SK-N-SH (cell line): ENCODE measurements at regions not wholly inside any gene's neighbourhood (a gene's known extent, or its start where the extent isn't known, plus 50 kb on each side); places are given as distances from the start of the nearest gene placed in this dataset.

Source experiments
- CTCF ChIA-PET: fragments of 300-600, 350-600 bp; formaldehyde crosslinking; extraction: SDS; loops from one replicate; lab custom pipeline; 2021; lab: Yijun Ruan, JAX
- POLR2A ChIA-PET: fragments of 350-600 bp; sonication (Branson Sonifier 250); formaldehyde crosslinking; extraction: SDS; loops from one replicate; lab custom pipeline; 2020; ENCODE audit warnings: antibody characterized with exemption, inconsistent platforms; lab: Yijun Ruan, JAX
- DNase-seq: peaks from one replicate; pipeline ENCODE4 v3.0.0; 2012
- H2AFZ ChIP-seq: fragments of 200-600 bp; sonication (generic); 2 replicates; pipeline ENCODE4 v1.8.1; 2016; ENCODE audit warnings: antibody characterized with exemption, mild to moderate bottlenecking, low read depth
- H3F3A ChIP-seq: fragments of 200-600 bp; sonication (generic); replicated peaks from 2 replicates; pipeline ENCODE3; 2016; ENCODE audit warnings: antibody characterized with exemption, mild to moderate bottlenecking; ENCODE audit not compliant: insufficient read depth
- H3K27ac ChIP-seq, 2 experiments: fragments of 200-500 bp in 1 of 2; fragments of 200-600 bp in 1 of 2; sonication (Bioruptor generic) in 1 of 2; sonication (generic), shearing (Covaris generic) in 1 of 2; 2 replicates each; pipeline versions ENCODE4 v1.5.1 to v1.6.1; 2014 to 2016; ENCODE audit warnings: low read depth in 2 of 2, inconsistent platforms in 1 of 2, low read length in 1 of 2, mild to moderate bottlenecking in 1 of 2, mixed read lengths in 1 of 2
- H3K27me3 ChIP-seq: fragments of 200-600 bp; sonication (generic), shearing (Covaris generic); 2 replicates; pipeline ENCODE4 v1.6.1; 2016; ENCODE audit warnings: mixed run types; ENCODE audit not compliant: insufficient read depth
- H3K36me3 ChIP-seq, 2 experiments: fragments of 200-500 bp in 1 of 2; fragments of 200-600 bp in 1 of 2; sonication (Bioruptor generic) in 1 of 2; sonication (generic) in 1 of 2; replicated peaks in 1 of 2; 2 replicates each; pipeline versions ENCODE3 to v1.5.1; 2014 to 2016; ENCODE audit warnings: low read length in 1 of 2, mild to moderate bottlenecking in 1 of 2; ENCODE audit not compliant: insufficient read depth in 2 of 2, control insufficient read depth in 1 of 2
- H3K4me1 ChIP-seq, 2 experiments: fragments of 200-500 bp in 1 of 2; fragments of 200-600 bp in 1 of 2; sonication (Bioruptor generic) in 1 of 2; sonication (generic), shearing (Covaris generic) in 1 of 2; 2 replicates each; pipeline versions ENCODE4 v1.5.1 to v1.6.1; 2014 to 2016; ENCODE audit warnings: low read depth in 1 of 2, low read length in 1 of 2, mixed run types in 1 of 2; ENCODE audit not compliant: insufficient read depth in 2 of 2, control insufficient read depth in 1 of 2
- H3K4me2 ChIP-seq: fragments of 200-600 bp; sonication (generic), shearing (Covaris generic); 2 replicates; pipeline ENCODE4 v1.6.1; 2017; ENCODE audit warnings: mixed run types
- H3K4me3 ChIP-seq, 2 experiments: fragments of 200-500 bp in 1 of 2; fragments of 200-600 bp in 1 of 2; sonication (Bioruptor generic) in 1 of 2; sonication (generic), shearing (Covaris generic) in 1 of 2; 2 replicates each; pipeline versions ENCODE4 v1.5.1 to v1.8.1; 2014 to 2016; ENCODE audit warnings: low read depth in 2 of 2, inconsistent platforms in 1 of 2, low read length in 1 of 2, mild to moderate bottlenecking in 1 of 2, mixed read lengths in 1 of 2, moderate library complexity in 1 of 2
- H3K79me2 ChIP-seq: fragments of 200-600 bp; sonication (generic); 2 replicates; pipeline ENCODE4 v1.8.1; 2017; ENCODE audit warnings: mild to moderate bottlenecking; ENCODE audit not compliant: insufficient read depth
- H3K9ac ChIP-seq: fragments of 200-600 bp; sonication (generic); 2 replicates; pipeline ENCODE4 v1.6.1; 2017; ENCODE audit warnings: mixed run types
- H3K9me2 ChIP-seq: fragments of 200-600 bp; sonication (generic); 2 replicates; pipeline ENCODE4 v1.6.1; 2017; ENCODE audit warnings: mixed run types
- H3K9me3 ChIP-seq: fragments of 200-600 bp; sonication (generic); 2 replicates; pipeline ENCODE4 v1.6.1; 2017; ENCODE audit warnings: mixed run types, mild to moderate bottlenecking, moderate library complexity
- H4K20me1 ChIP-seq: fragments of 200-600 bp; sonication (generic); 2 replicates; pipeline ENCODE4 v1.6.1; 2017; ENCODE audit warnings: mild to moderate bottlenecking, mixed run types; ENCODE audit not compliant: insufficient read depth
- EP300 ChIP-seq, 2 experiments: IDR thresholded peaks; 2 replicates each; pipeline versions ENCODE4 v1.4.0 to v1.6.1; 2012; ENCODE audit warnings: borderline replicate concordance in 1 of 2, low read depth in 1 of 2, low read length in 1 of 2
- EZH2phosphoT487 ChIP-seq: fragments of 200-600 bp; sonication (generic); IDR thresholded peaks from 2 replicates; pipeline ENCODE4 v1.6.1; 2017; ENCODE audit warnings: low read depth, mixed run types, mild to moderate bottlenecking, antibody characterized with exemption, moderate library complexity, borderline replicate concordance
- FOSL2 ChIP-seq: IDR thresholded peaks from 2 replicates; pipeline ENCODE4 v1.4.0; 2012; ENCODE audit warnings: low read depth, mild to moderate bottlenecking, moderate library complexity, borderline replicate concordance
- FOXJ3 ChIP-seq: sonication (generic); formaldehyde crosslinking; IDR thresholded peaks from 2 replicates; pipeline ENCODE4 v1.5.1; 2020; ENCODE audit warnings: mild to moderate bottlenecking, missing genetic modification reagents
- GABPA ChIP-seq: IDR thresholded peaks from 2 replicates; pipeline ENCODE4 v1.4.0; 2012; ENCODE audit warnings: low read depth, mild to moderate bottlenecking
- GATA2 ChIP-seq: sonication (generic); formaldehyde crosslinking; IDR thresholded peaks from 2 replicates; pipeline ENCODE4 v1.5.0; 2020; ENCODE audit warnings: mild to moderate bottlenecking, missing genetic modification reagents
- MAX ChIP-seq: IDR thresholded peaks from 2 replicates; pipeline ENCODE4 v1.4.0; 2012; ENCODE audit warnings: low read depth
- NFIC ChIP-seq: IDR thresholded peaks from 2 replicates; pipeline ENCODE4 v1.4.0; 2012; ENCODE audit warnings: borderline replicate concordance
- NRF1 ChIP-seq: IDR thresholded peaks from 2 replicates; pipeline ENCODE4 v1.6.1; 2012; ENCODE audit warnings: low read depth, mild to moderate bottlenecking, low read length
- POLR2AphosphoS5 ChIP-seq: IDR thresholded peaks from 2 replicates; pipeline ENCODE4 v1.6.1; 2012; ENCODE audit warnings: low read depth, low read length
- RCOR1 ChIP-seq: fragments of 150-350 bp; IDR thresholded peaks from 2 replicates; pipeline ENCODE4 v1.6.1; 2017; ENCODE audit warnings: antibody characterized with exemption, low read length
- REST ChIP-seq: IDR thresholded peaks from 2 replicates; pipeline ENCODE4 v1.6.1; 2012; ENCODE audit warnings: mild to moderate bottlenecking, low read depth, low read length, moderate library complexity
- RXRA ChIP-seq: IDR thresholded peaks from 2 replicates; pipeline ENCODE4 v1.4.0; 2012; ENCODE audit warnings: low read depth, mild to moderate bottlenecking, borderline replicate concordance
- SIN3A ChIP-seq: IDR thresholded peaks from 2 replicates; pipeline ENCODE4 v1.6.1; 2012; ENCODE audit warnings: low read depth, mild to moderate bottlenecking, low read length, moderate library complexity, borderline replicate concordance
- TCF12 ChIP-seq: IDR thresholded peaks from 2 replicates; pipeline ENCODE4 v1.4.0; 2012
- USF2 ChIP-seq: fragments of 150-350 bp; IDR thresholded peaks from 2 replicates; pipeline ENCODE4 v1.6.1; 2017; ENCODE audit warnings: antibody characterized with exemption, low read length, low read depth, borderline replicate concordance
- WGBS: methylation state at CpG from one replicate; pipeline ENCODE4 v1.1.6; 2017; ENCODE audit warnings: low lambda C conversion rate; 5-methylcytosine and 5-hydroxymethylcytosine counted together
- TF ChIP-seq, protein P1 (sequence below): fragments of 150-350 bp; IDR thresholded peaks from 2 replicates; pipeline ENCODE4 v1.6.1; 2016; ENCODE audit warnings: mild to moderate bottlenecking, low read depth, low read length
- TF ChIP-seq, protein P2 (sequence below): fragments of 200-600 bp; sonication (generic); IDR thresholded peaks from 2 replicates; pipeline ENCODE4 v1.6.1; 2017; ENCODE audit warnings: antibody characterized with exemption, mild to moderate bottlenecking, moderate library complexity

- CTCF ChIA-PET: no interaction called here
- no peak overlapping the region for H2AFZ ChIP-seq
- TF ChIP-seq TCF12 (no peak), EP300 (IDR thresholded peaks at IDR 0.05; ENCODE audit: borderline replicate concordance in 1 of 2, low read depth in 1 of 2, low read length in 1 of 2) (no peak), RXRA (no peak), EZH2phosphoT487 (no peak), MAX (no peak), POLR2AphosphoS5 (no peak), FOSL2 (no peak), NRF1 (no peak), GABPA (no peak), SIN3A (no peak), REST (no peak)
- TF ChIP-seq, protein P1, sequence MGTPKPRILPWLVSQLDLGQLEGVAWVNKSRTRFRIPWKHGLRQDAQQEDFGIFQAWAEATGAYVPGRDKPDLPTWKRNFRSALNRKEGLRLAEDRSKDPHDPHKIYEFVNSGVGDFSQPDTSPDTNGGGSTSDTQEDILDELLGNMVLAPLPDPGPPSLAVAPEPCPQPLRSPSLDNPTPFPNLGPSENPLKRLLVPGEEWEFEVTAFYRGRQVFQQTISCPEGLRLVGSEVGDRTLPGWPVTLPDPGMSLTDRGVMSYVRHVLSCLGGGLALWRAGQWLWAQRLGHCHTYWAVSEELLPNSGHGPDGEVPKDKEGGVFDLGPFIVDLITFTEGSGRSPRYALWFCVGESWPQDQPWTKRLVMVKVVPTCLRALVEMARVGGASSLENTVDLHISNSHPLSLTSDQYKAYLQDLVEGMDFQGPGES: no peak
Observed at GRCh38 chr11:94697156-94697555, 71.0 kb upstream of the AMOTL1 start.

DNA sequence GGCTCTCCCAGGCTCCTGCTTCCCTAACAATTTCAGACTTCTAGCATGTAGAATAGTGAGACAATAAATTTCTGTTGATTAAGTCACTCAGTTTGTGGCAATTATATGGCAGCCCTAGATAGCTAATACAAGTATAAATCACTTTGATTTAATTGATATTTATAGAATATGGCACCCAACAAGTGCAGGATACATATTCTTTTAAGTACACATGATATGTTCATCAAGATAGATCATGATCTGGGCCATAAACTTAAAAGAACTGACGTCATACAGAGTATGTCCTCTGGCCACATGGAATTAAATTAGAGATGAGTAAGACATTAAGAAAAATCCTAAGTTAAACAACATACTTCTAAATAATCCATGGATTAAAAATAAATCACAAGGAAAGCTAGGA is 67.5 kb upstream of the AMOTL1 start:
- no peak for DNase-seq
- Histone ChIP-seq H3K9me3 (no peaks in the 10 kb centered on the region), H3K79me2 (no peaks in the 10 kb centered on the region), H4K20me1 (no peaks in the 10 kb centered on the region), H3K9me2 (no peaks in the 10 kb centered on the region), H2AFZ (no peak overlapping the region), H3K4me2 (no peak overlapping the region), H3K27ac (no peak overlapping the region), H3K4me1 (no peaks in the 10 kb centered on the region; a peak in 1 of 4 replicates), H3F3A (no peaks in the 10 kb centered on the region), H3K9ac (no peak overlapping the region), H3K27me3 (no peaks in the 10 kb centered on the region), H3K36me3 (no peaks in the 10 kb centered on the region), H3K4me3 (no peak overlapping the region)
- 14% methylated on average over 1 of the region's 1 CpG for WGBS
- ChIA-PET POLR2A (no interaction called here), CTCF (interaction anchor here (0.6 to 0.7 kb wide), 2 partner anchors 18 to 86 kb away, joined by 3 to 4 read pairs; no protein-coding TSS in a partner anchor)
- no peak for TF ChIP-seq RXRA
- TF ChIP-seq EP300 (IDR thresholded peaks at IDR 0.05; ENCODE audit: borderline replicate concordance in 1 of 2, low read depth in 1 of 2, low read length in 1 of 2): no peak
- TF ChIP-seq USF2: no peak
- TF ChIP-seq MAX: no peak
- no peak for TF ChIP-seq TCF12
- no peak for TF ChIP-seq EZH2phosphoT487
- TF ChIP-seq FOSL2: no peak
- TF ChIP-seq, protein P2, sequence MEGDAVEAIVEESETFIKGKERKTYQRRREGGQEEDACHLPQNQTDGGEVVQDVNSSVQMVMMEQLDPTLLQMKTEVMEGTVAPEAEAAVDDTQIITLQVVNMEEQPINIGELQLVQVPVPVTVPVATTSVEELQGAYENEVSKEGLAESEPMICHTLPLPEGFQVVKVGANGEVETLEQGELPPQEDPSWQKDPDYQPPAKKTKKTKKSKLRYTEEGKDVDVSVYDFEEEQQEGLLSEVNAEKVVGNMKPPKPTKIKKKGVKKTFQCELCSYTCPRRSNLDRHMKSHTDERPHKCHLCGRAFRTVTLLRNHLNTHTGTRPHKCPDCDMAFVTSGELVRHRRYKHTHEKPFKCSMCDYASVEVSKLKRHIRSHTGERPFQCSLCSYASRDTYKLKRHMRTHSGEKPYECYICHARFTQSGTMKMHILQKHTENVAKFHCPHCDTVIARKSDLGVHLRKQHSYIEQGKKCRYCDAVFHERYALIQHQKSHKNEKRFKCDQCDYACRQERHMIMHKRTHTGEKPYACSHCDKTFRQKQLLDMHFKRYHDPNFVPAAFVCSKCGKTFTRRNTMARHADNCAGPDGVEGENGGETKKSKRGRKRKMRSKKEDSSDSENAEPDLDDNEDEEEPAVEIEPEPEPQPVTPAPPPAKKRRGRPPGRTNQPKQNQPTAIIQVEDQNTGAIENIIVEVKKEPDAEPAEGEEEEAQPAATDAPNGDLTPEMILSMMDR: no peak
- TF ChIP-seq GATA2: no peak
- no peak for TF ChIP-seq FOXJ3
- TF ChIP-seq RCOR1: no peak
- TF ChIP-seq NFIC: no peak

More at GRCh38 chr11:94697156-94697555, 71.0 kb upstream of the AMOTL1 start:
- POLR2A ChIA-PET: no interaction called here
- no peak for DNase-seq
- no peaks in the 10 kb centered on the region for H3K4me1 ChIP-seq
- H3K27ac ChIP-seq: no peak overlapping the region
- no peak overlapping the region for H3K4me2 ChIP-seq
- no peak overlapping the region for H3K4me3 ChIP-seq
- H3F3A ChIP-seq: no peaks in the 10 kb centered on the region
- H3K79me2 ChIP-seq: no peaks in the 10 kb centered on the region
- H3K27me3 ChIP-seq: no peaks in the 10 kb centered on the region
- H3K9me2 ChIP-seq: no peaks in the 10 kb centered on the region
- no peaks in the 10 kb centered on the region for H4K20me1 ChIP-seq
- no peaks in the 10 kb centered on the region for H3K36me3 ChIP-seq
- no peak overlapping the region for H3K9ac ChIP-seq
- no peaks in the 10 kb centered on the region for H3K9me3 ChIP-seq
